Fibroblast of lung (primary cell): ENCODE measurements at regions not wholly inside any gene's neighbourhood (a gene's known extent, or its start where the extent isn't known, plus 50 kb on each side); places are given as distances from the start of the nearest gene placed in this dataset.

Source experiments
- DNase-seq, 2 donors: peaks; one replicate each; pipeline versions ENCODE4 v3.0.0 to v3.0.0-alpha.2; 2010; ENCODE audit warnings: low read depth in 2 of 2
- H2AFZ ChIP-seq: 2 replicates; pipeline ENCODE4 v1.5.1; 2012; ENCODE audit warnings: low read length, control low read depth, inconsistent platforms
- H3K27ac ChIP-seq: 2 replicates; pipeline ENCODE4 v1.5.1; 2011; ENCODE audit warnings: low read length, control low read depth; ENCODE audit not compliant: insufficient read depth
- H3K27me3 ChIP-seq: 2 replicates; pipeline ENCODE4 v1.5.1; 2011; ENCODE audit warnings: mild to moderate bottlenecking, low read length; ENCODE audit not compliant: control insufficient read depth, insufficient read depth
- H3K36me3 ChIP-seq: 2 replicates; pipeline ENCODE4 v1.5.1; 2011; ENCODE audit warnings: low read length; ENCODE audit not compliant: control insufficient read depth, insufficient read depth
- H3K4me1 ChIP-seq: 2 replicates; pipeline ENCODE4 v1.5.1; 2011; ENCODE audit warnings: low read length; ENCODE audit not compliant: control insufficient read depth, insufficient read depth; ENCODE audit errors: extremely low read depth
- H3K4me2 ChIP-seq: 2 replicates; pipeline ENCODE4 v1.5.1; 2011; ENCODE audit warnings: low read length, control low read depth; ENCODE audit not compliant: insufficient read depth; ENCODE audit errors: extremely low read depth
- H3K4me3 ChIP-seq, 4 experiments: fragments of 200-600 bp in 1 of 4; sonication (generic) in 1 of 4; replicated peaks in 1 of 4; 2 replicates each; pipeline ENCODE4 v1.5.1; 2011 to 2016; ENCODE audit warnings: low read length in 4 of 4, low read depth in 3 of 4, mild to moderate bottlenecking in 3 of 4, control low read depth in 2 of 4, inconsistent platforms in 1 of 4, mixed read lengths in 1 of 4; ENCODE audit not compliant: insufficient read depth in 1 of 4; ENCODE audit errors: control extremely low read depth in 1 of 4
- H3K79me2 ChIP-seq: 2 replicates; pipeline ENCODE4 v1.5.1; 2012; ENCODE audit warnings: mild to moderate bottlenecking, low read length, inconsistent platforms; ENCODE audit not compliant: control insufficient read depth, insufficient read depth
- H3K9ac ChIP-seq: 2 replicates; pipeline ENCODE4 v1.5.1; 2011; ENCODE audit warnings: mild to moderate bottlenecking, low read length, control low read depth; ENCODE audit not compliant: insufficient read depth
- H3K9me3 ChIP-seq: 2 replicates; pipeline ENCODE4 v1.5.1; 2012; ENCODE audit warnings: low read depth, low read length; ENCODE audit not compliant: control insufficient read depth, insufficient read depth
- H4K20me1 ChIP-seq: 2 replicates; pipeline ENCODE4 v1.5.1; 2011; ENCODE audit warnings: low read length; ENCODE audit not compliant: control insufficient read depth, insufficient read depth; ENCODE audit errors: extremely low read depth
- CTCF ChIP-seq, 2 donors: IDR thresholded peaks in 1 of 2; conservative IDR thresholded peaks in 1 of 2; 1 replicate in 1 of 2; 2 replicates in 1 of 2; pipeline ENCODE4 v1.5.1; 2011 to 2012; ENCODE audit warnings: low read length in 2 of 2, control low read depth in 1 of 2, inconsistent platforms in 1 of 2, low read depth in 1 of 2, mild to moderate bottlenecking in 1 of 2
- EZH2 ChIP-seq: IDR thresholded peaks from 2 replicates; pipeline ENCODE4 v1.5.1; 2012; ENCODE audit warnings: low read length, control low read depth, mild to moderate bottlenecking; ENCODE audit errors: missing control alignments

DNA sequence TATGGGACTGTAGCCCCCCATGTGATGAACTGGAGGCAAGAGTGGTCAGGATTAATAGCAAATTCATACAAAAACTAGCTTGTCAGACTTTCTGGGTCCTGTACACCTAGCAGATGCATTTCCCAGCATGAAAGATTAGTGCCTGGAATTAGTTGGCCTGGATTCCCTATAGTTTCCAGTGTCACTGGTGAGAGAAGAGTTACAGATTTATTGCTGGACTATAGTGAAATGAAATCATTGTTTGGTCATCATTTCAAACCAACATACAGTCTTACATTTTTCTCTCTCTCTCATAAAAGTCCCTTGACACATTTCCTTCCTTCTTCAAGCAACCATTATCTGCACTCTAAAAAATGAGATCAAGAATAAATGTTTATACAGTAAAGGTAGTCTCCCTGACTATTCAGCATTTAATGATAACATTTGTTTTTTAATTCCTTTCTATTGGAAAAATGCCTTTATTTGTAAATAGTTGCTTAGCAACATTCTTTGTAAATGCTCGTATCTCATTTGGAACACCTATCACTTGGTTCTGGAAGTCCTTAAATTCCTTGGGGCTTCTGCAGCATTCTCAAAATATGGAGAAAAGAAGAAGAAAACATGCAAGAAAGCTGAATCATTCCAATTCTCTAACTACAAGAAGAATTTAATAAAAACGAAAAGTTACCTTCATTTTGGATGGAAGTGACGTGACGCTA is 144.4 kb downstream of the MREG start:
- Histone ChIP-seq H3K79me2 (no peaks in the 10 kb centered on the region), H3K4me3 (no peak overlapping the region), H3K27me3 (no peaks in the 10 kb centered on the region), H3K36me3 (no peaks in the 10 kb centered on the region), H3K9ac (no peak overlapping the region), H3K4me2 (no peak overlapping the region), H3K27ac (no peak overlapping the region), H3K9me3 (no peaks in the 10 kb centered on the region), H2AFZ (no peak overlapping the region), H3K4me1 (peaks cover 4% of the 10 kb centered on the region), H4K20me1 (no peaks in the 10 kb centered on the region)
- no peak for TF ChIP-seq CTCF (conservative IDR thresholded peaks at IDR 0.05 in 1 of 2, IDR thresholded peaks at IDR 0.05 in 1 of 2; ENCODE audit: low read depth in 1 of 2, low read length in 2 of 2)
- no peak for TF ChIP-seq EZH2
- DNase-seq: no peak

GRCh38 chr2:215866606-215867005 is 146.7 kb downstream of the MREG start:
- Histone ChIP-seq H4K20me1 (no peaks in the 10 kb centered on the region), H3K9me3 (no peaks in the 10 kb centered on the region), H3K4me2 (no peak overlapping the region), H3K36me3 (no peaks in the 10 kb centered on the region), H3K27me3 (no peaks in the 10 kb centered on the region), H3K27ac (no peak overlapping the region), H3K9ac (no peak overlapping the region), H3K79me2 (no peaks in the 10 kb centered on the region), H3K4me1 (peaks cover 4% of the 10 kb centered on the region), H3K4me3 (no peak overlapping the region), H2AFZ (no peak overlapping the region)
- DNase-seq: no peak
- TF ChIP-seq EZH2 (no peak), CTCF (conservative IDR thresholded peaks at IDR 0.05 in 1 of 2, IDR thresholded peaks at IDR 0.05 in 1 of 2; ENCODE audit: low read depth in 1 of 2, low read length in 2 of 2) (no peak)

- no peaks in the 10 kb centered on the region for H4K20me1 ChIP-seq
- TF ChIP-seq EZH2: no peak
- no peak for TF ChIP-seq CTCF (conservative IDR thresholded peaks at IDR 0.05 in 1 of 2, IDR thresholded peaks at IDR 0.05 in 1 of 2; ENCODE audit: low read depth in 1 of 2, low read length in 2 of 2)
- no peak for DNase-seq
- no peak overlapping the region for H3K27ac ChIP-seq
- H3K4me3 ChIP-seq: no peak overlapping the region
- H2AFZ ChIP-seq: no peak overlapping the region
- no peaks in the 10 kb centered on the region for H3K36me3 ChIP-seq
- no peaks in the 10 kb centered on the region for H3K9me3 ChIP-seq
- no peaks in the 10 kb centered on the region for H3K27me3 ChIP-seq
- no peak overlapping the region for H3K9ac ChIP-seq
- no peaks in the 10 kb centered on the region for H3K4me1 ChIP-seq
- H3K4me2 ChIP-seq: no peak overlapping the region
- no peaks in the 10 kb centered on the region for H3K79me2 ChIP-seq
These were observed 149.7 kb downstream of the MREG start for GRCh38 chr2:215863687-215864086.
